GM12801 (cell line): ENCODE measurements at regions not wholly inside any gene's neighbourhood (a gene's known extent, or its start where the extent isn't known, plus 50 kb on each side); places are given as distances from the start of the nearest gene placed in this dataset.

Source experiments
- CTCF ChIP-seq: IDR thresholded peaks from one replicate; pipeline ENCODE4 v1.5.1; 2011; ENCODE audit warnings: control low read depth; ENCODE audit not compliant: insufficient read length; ENCODE audit errors: extremely low read depth

DNA sequence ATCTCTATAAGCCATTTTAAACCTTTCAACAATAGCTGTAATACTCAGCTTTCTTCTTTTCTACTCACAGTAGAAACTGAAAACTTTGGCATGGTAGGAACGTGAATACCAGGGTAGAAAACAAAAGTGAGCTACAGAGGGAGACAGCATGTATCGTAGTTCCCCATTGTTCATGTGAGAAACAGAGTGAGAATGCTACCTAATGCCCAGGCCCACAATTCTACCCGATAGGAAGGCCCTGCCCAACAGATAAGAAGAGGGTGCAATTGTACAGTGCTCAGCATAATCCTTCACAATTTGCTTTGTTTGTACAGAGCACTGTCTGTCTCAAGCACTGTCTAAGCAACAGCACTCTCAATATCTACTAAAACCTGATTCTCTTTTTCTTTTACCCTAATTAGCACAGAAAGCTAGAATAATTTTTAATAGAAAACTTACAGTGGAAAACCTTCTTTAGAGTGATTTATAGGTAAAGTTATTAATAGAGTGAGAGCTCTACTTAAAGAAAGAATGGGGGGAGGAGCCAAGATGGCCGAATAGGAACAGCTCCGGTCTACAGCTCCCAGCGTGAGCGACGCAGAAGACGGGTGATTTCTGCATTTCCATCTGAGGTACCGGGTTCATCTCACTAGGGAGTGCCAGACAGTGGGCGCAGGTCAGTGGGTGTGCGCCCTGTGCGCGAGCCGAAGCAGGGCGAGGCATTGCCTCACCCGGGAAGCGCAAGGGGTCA is 322.3 kb downstream of the EFNB2 start:
- TF ChIP-seq CTCF: no peak

GRCh38 chr13:106212386-106213010 is 323.0 kb downstream of the EFNB2 start:
- TF ChIP-seq CTCF: no peak

- no peak for TF ChIP-seq CTCF
These were observed 325.1 kb downstream of the EFNB2 start for GRCh38 chr13:106210324-106210723.

DNA sequence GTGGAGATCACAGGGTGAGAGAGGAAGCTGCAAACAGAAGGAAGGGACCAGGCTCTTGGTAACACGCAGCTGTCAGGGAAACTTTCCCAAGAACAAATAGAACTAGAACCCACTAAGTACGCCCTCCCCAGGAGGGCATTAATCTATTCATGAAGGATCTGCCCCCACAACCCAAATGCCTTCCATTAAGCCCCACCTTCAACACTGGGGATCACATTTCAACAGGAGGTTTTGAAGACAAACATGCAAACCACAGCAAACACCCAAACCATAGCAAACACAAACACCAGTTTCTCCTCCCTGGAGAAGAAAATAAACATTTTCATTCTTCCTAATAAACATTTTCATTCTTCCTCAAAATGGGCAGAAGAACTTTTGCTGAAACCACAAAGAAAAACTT is 329.6 kb downstream of the EFNB2 start:
- no peak for TF ChIP-seq CTCF

DNA sequence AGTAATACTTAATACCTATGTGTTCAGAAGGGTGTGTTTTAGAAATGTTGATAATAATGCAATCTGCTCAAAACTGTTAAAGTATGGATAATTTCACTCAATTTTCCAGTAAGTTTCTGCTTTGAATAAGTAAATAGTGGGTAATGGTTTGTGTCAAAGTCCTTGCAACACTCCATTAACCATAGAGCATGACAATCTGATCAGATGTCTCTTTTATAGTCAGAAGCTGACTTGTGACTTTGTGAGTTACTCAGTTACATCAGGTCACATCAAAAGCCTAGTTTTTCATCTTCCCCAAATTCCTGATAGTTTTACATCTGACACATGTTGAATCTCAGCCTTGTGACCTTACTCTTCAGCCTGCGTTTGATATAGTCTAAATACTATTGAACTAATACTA is 338.0 kb downstream of the EFNB2 start:
- no peak for TF ChIP-seq CTCF

- TF ChIP-seq CTCF: no peak
These were observed 347.9 kb downstream of the EFNB2 start for GRCh38 chr13:106187501-106188095.

GRCh38 chr13:106187101-106187500 is 348.4 kb downstream of the EFNB2 start:
- TF ChIP-seq CTCF: no peak
